ENCODE measurements at regions not wholly inside any gene's neighbourhood (a gene's known extent, or its start where the extent isn't known, plus 50 kb on each side); places are given as distances from the start of the nearest gene placed in this dataset.

- Mint-ChIP-seq H3K9me3 (no peaks in the 10 kb centered on the region), H3K4me3 (no peak overlapping the region), H3K27me3 (ENCODE audit: low read depth in 2 of 2) (no peaks in the 10 kb centered on the region), H3K27ac (no peak overlapping the region), H3K36me3 (no peaks in the 10 kb centered on the region), H3K4me1 (peaks cover 0 to 5% of the 10 kb centered on the region in 2 donors)
- no peak for ATAC-seq
- WGBS (ENCODE audit: insufficient coverage), result 91% methylated on average over 3 of the region's 4 CpGs
- DNase-seq, result no peak
- no peak overlapping the region for H3K4me3 ChIP-seq (ENCODE audit: low read length)
- H3K36me3 ChIP-seq (ENCODE audit: control insufficient read depth, insufficient read depth, low read length), result no peaks in the 10 kb centered on the region
- no peaks in the 10 kb centered on the region for H3K9me3 ChIP-seq (ENCODE audit: control insufficient read depth, insufficient read depth, low read length)
- no peak for TF ChIP-seq CTCF (IDR thresholded peaks at IDR 0.05)
- intact Hi-C loops (cut with micrococcal nuclease), result no loop called here
- no peak overlapping the region for H3K27ac ChIP-seq (ENCODE audit: low read length)
- no peaks in the 10 kb centered on the region for H3K4me1 ChIP-seq (ENCODE audit: control insufficient read depth, insufficient read depth, low read length)
- H3K27me3 ChIP-seq (ENCODE audit: control insufficient read depth, insufficient read depth, low read length), result no peaks in the 10 kb centered on the region
Observed at GRCh38 chr22:19626666-19627065, 87.6 kb upstream of the SEPTIN5 start.

GRCh38 chr22:19628038-19628776, 86.1 kb upstream of the SEPTIN5 start:
- ATAC-seq (no peak), DNase-seq (no peak)
- Mint-ChIP-seq H3K36me3 (no peaks in the 10 kb centered on the region), H3K4me3 (no peak overlapping the region), H3K9me3 (no peaks in the 10 kb centered on the region), H3K27ac (no peak overlapping the region), H3K27me3 (ENCODE audit: low read depth in 2 of 2) (no peaks in the 10 kb centered on the region), H3K4me1 (peaks cover 0 to 5% of the 10 kb centered on the region in 2 donors)
- 84% methylated on average over 9 of the region's 11 CpGs for WGBS (ENCODE audit: insufficient coverage)
- H3K9me3 ChIP-seq (ENCODE audit: control insufficient read depth, insufficient read depth, low read length), result no peaks in the 10 kb centered on the region
- no peaks in the 10 kb centered on the region for H3K27me3 ChIP-seq (ENCODE audit: control insufficient read depth, insufficient read depth, low read length)
- H3K4me3 ChIP-seq (ENCODE audit: low read length), result no peak overlapping the region
- no peaks in the 10 kb centered on the region for H3K36me3 ChIP-seq (ENCODE audit: control insufficient read depth, insufficient read depth, low read length)
- no peak for TF ChIP-seq CTCF (IDR thresholded peaks at IDR 0.05)
- H3K4me1 ChIP-seq (ENCODE audit: control insufficient read depth, insufficient read depth, low read length), result no peaks in the 10 kb centered on the region
- no peak overlapping the region for H3K27ac ChIP-seq (ENCODE audit: low read length)
- intact Hi-C loops (cut with micrococcal nuclease), result no loop called here

GRCh38 chr22:19629331-19629719, 85.0 kb upstream of the SEPTIN5 start:
- Histone ChIP-seq H3K36me3 (ENCODE audit: control insufficient read depth, insufficient read depth, low read length) (no peaks in the 10 kb centered on the region), H3K9me3 (ENCODE audit: control insufficient read depth, insufficient read depth, low read length) (no peaks in the 10 kb centered on the region), H3K27ac (ENCODE audit: low read length) (no peak overlapping the region), H3K4me3 (ENCODE audit: low read length) (no peak overlapping the region), H3K4me1 (ENCODE audit: control insufficient read depth, insufficient read depth, low read length) (no peaks in the 10 kb centered on the region), H3K27me3 (ENCODE audit: control insufficient read depth, insufficient read depth, low read length) (no peaks in the 10 kb centered on the region)
- intact Hi-C loops (cut with micrococcal nuclease), result no loop called here
- H3K4me1 Mint-ChIP-seq, result peaks cover 0 to 5% of the 10 kb centered on the region in 2 donors
- 86% methylated on average over 12 of the region's 12 CpGs for WGBS (ENCODE audit: insufficient coverage)
- no peak for TF ChIP-seq CTCF (IDR thresholded peaks at IDR 0.05)
- DNase-seq (no peak), ATAC-seq (no peak)
- no peaks in the 10 kb centered on the region for H3K27me3 Mint-ChIP-seq (ENCODE audit: low read depth in 2 of 2)
- no peaks in the 10 kb centered on the region for H3K9me3 Mint-ChIP-seq
- no peaks in the 10 kb centered on the region for H3K36me3 Mint-ChIP-seq
- no peak overlapping the region for H3K4me3 Mint-ChIP-seq
- H3K27ac Mint-ChIP-seq, result no peak overlapping the region

Data from natural killer cell (primary cell).